Endodermal cell (in vitro differentiated cells): ENCODE measurements at regions not wholly inside any gene's neighbourhood (a gene's known extent, or its start where the extent isn't known, plus 50 kb on each side); places are given as distances from the start of the nearest gene placed in this dataset.
"Not testable (repeated sequence)": the region's sequence is repeated elsewhere in the genome, so short reads cannot be mapped to it uniquely, and the experiment has no call there.

ENCODE experiments used
- DNase-seq: peaks from one replicate; pipeline ENCODE4 v3.0.0-alpha.2; 2017
- H3K27ac ChIP-seq: 2 replicates; pipeline ENCODE4 v1.5.1; 2013; ENCODE audit warnings: mild to moderate bottlenecking, low read depth, low read length, moderate library complexity
- H3K27me3 ChIP-seq: 2 replicates; pipeline ENCODE4 v1.6.1; 2013; ENCODE audit warnings: mild to moderate bottlenecking, low read length, moderate library complexity; ENCODE audit not compliant: insufficient read depth, control insufficient read depth, poor library complexity, severe bottlenecking
- H3K36me3 ChIP-seq: 2 replicates; pipeline ENCODE4 v1.7.0; 2013; ENCODE audit warnings: mild to moderate bottlenecking, low read length, moderate library complexity; ENCODE audit not compliant: control insufficient read depth, insufficient read depth
- H3K4me1 ChIP-seq: one replicate; pipeline ENCODE4 v1.7.0; 2013; ENCODE audit warnings: low read length; ENCODE audit not compliant: control insufficient read depth, insufficient read depth
- H3K4me3 ChIP-seq: 2 replicates; pipeline ENCODE4 v1.5.1; 2013; ENCODE audit warnings: mild to moderate bottlenecking, low read length, moderate library complexity
- H3K9ac ChIP-seq: 2 replicates; pipeline ENCODE4 v1.6.1; 2013; ENCODE audit warnings: mild to moderate bottlenecking, low read length, moderate library complexity; ENCODE audit not compliant: poor library complexity, severe bottlenecking; ENCODE audit errors: extremely low read depth
- H3K9me3 ChIP-seq: 2 replicates; pipeline ENCODE4 v1.6.1; 2013; ENCODE audit warnings: mild to moderate bottlenecking, low read length, moderate library complexity; ENCODE audit not compliant: control insufficient read depth
- H3K27ac Mint-ChIP-seq: 2 replicates; pipeline ENCODE4 v1.8.0; 2020; ENCODE audit warnings: mixed read lengths
- H3K27me3 Mint-ChIP-seq: 2 replicates; pipeline ENCODE4 v1.8.0; 2021; ENCODE audit warnings: mild to moderate bottlenecking, mixed read lengths; ENCODE audit not compliant: insufficient read depth
- H3K36me3 Mint-ChIP-seq: 2 replicates; pipeline ENCODE4 v1.8.0; 2020; ENCODE audit warnings: low read depth, mixed read lengths
- H3K4me1 Mint-ChIP-seq: 2 replicates; pipeline ENCODE4 v1.8.0; 2020; ENCODE audit warnings: mixed read lengths
- H3K4me3 Mint-ChIP-seq: 2 replicates; pipeline ENCODE4 v1.8.0; 2020; ENCODE audit warnings: mild to moderate bottlenecking, moderate library complexity, mixed read lengths
- H3K9me3 Mint-ChIP-seq: 2 replicates; pipeline ENCODE4 v1.8.0; 2020; ENCODE audit warnings: mild to moderate bottlenecking, mixed read lengths
- WGBS, 2 experiments: methylation state at CpG; one replicate each; pipeline versions ENCODE4 v1.1.5 to v1.1.7; 2013; ENCODE audit warnings: missing lambda C conversion rate in 2 of 2, mixed read lengths in 1 of 2; ENCODE audit not compliant: insufficient coverage in 1 of 2, insufficient read length in 1 of 2; 5-methylcytosine and 5-hydroxymethylcytosine counted together
- TF ChIP-seq, protein P1 (sequence below): fragments of 200-600 bp; sonication (generic); conservative IDR thresholded peaks from 2 replicates; pipeline ENCODE4 v1.5.0; 2021; ENCODE audit warnings: antibody characterized with exemption, mild to moderate bottlenecking

DNA sequence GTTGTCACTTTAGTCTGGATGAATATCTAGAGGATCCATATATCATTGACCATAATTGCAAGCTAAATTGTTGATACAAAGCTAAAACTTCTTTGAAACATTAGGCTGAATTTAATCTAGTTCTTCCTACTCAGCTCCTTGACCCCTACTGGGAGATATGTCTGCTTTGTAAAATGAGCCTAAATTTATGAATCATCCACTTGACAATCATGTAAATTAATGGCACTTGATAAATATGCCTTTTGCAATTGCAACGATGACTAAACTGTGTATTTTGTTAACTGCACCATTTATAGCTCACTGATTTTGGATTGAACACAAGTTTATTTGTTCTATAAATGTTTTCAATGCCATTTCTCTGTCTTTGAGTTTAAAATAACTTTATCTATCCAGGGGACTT is 1616.5 kb upstream of the FLRT2 start:
- Histone ChIP-seq H3K4me1 (no peaks in the 10 kb centered on the region), H3K9me3 (no peaks in the 10 kb centered on the region), H3K9ac (no peak overlapping the region), H3K27ac (no peak overlapping the region), H3K36me3 (no peaks in the 10 kb centered on the region), H3K4me3 (no peak overlapping the region), H3K27me3 (no peaks in the 10 kb centered on the region)
- no peaks in the 10 kb centered on the region for H3K27me3 Mint-ChIP-seq
- TF ChIP-seq, protein P1, sequence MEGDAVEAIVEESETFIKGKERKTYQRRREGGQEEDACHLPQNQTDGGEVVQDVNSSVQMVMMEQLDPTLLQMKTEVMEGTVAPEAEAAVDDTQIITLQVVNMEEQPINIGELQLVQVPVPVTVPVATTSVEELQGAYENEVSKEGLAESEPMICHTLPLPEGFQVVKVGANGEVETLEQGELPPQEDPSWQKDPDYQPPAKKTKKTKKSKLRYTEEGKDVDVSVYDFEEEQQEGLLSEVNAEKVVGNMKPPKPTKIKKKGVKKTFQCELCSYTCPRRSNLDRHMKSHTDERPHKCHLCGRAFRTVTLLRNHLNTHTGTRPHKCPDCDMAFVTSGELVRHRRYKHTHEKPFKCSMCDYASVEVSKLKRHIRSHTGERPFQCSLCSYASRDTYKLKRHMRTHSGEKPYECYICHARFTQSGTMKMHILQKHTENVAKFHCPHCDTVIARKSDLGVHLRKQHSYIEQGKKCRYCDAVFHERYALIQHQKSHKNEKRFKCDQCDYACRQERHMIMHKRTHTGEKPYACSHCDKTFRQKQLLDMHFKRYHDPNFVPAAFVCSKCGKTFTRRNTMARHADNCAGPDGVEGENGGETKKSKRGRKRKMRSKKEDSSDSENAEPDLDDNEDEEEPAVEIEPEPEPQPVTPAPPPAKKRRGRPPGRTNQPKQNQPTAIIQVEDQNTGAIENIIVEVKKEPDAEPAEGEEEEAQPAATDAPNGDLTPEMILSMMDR: no peak
- H3K27ac Mint-ChIP-seq: no peak overlapping the region
- H3K9me3 Mint-ChIP-seq: no peaks in the 10 kb centered on the region
- H3K4me3 Mint-ChIP-seq: no peak overlapping the region
- no peak for DNase-seq
- H3K36me3 Mint-ChIP-seq: no peaks in the 10 kb centered on the region
- WGBS, 2 experiments: 86% methylated on average over 1 of the region's 1 CpG; no CpG with 5 or more reads in 1 of the 2 experiments
- no peaks in the 10 kb centered on the region for H3K4me1 Mint-ChIP-seq

DNA sequence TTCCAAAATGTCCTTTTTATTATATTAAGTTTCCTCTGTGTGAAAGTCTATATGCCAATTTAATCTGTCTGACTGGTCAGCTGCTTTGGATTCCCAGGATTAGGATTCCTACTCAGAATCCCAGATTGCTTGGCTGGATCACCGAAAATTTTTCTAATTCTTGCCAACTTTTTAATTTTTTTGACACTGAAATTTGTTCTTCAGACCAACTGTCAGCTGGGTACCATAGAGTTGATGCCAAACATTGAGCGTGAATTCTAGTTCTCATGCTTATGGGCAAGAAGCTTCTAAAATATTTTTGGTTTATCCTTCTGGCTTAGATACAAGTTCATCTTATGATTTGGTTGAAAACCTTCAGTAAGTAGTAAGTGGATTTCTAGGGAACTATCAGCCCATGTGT is 1611.4 kb upstream of the FLRT2 start:
- Histone ChIP-seq H3K9ac (no peak overlapping the region), H3K27ac (no peak overlapping the region), H3K36me3 (no peaks in the 10 kb centered on the region), H3K9me3 (no peaks in the 10 kb centered on the region), H3K27me3 (no peaks in the 10 kb centered on the region), H3K4me3 (no peak overlapping the region), H3K4me1 (no peaks in the 10 kb centered on the region)
- DNase-seq: no peak
- 90 to 100% methylated on average over 1 to 2 of the region's 2 CpGs for WGBS, 2 experiments
- Mint-ChIP-seq H3K4me1 (no peaks in the 10 kb centered on the region), H3K4me3 (no peak overlapping the region), H3K27ac (no peak overlapping the region), H3K27me3 (no peaks in the 10 kb centered on the region), H3K9me3 (no peaks in the 10 kb centered on the region), H3K36me3 (no peaks in the 10 kb centered on the region)
- TF ChIP-seq, protein P1: no peak

DNA sequence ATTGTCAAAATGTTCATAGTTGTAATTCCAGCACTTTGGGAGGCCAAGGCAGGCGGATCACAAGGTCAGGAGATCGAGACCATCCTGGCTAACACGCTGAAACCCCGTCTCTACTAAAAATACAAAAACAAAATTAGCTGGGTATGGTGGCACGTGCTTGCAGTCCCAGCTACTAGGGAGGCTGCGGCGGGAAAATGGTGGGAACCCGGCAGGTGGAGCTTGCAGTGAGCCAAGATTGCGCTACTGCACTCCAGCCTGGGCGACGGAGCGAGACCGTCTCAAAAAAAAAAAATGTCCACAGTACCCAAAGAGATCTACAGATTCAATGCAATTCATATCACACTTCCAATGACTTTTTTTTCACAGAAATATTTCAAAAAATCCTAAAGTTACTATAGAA is 1610.3 kb upstream of the FLRT2 start:
- not testable (repeated sequence) for H3K27me3 ChIP-seq, H3K27ac ChIP-seq, H3K27ac Mint-ChIP-seq, H3K4me3 Mint-ChIP-seq, H3K9me3 Mint-ChIP-seq, H3K9ac ChIP-seq, H3K4me1 Mint-ChIP-seq, H3K4me3 ChIP-seq, DNase-seq, H3K36me3 ChIP-seq, H3K4me1 ChIP-seq, H3K27me3 Mint-ChIP-seq, H3K9me3 ChIP-seq, H3K36me3 Mint-ChIP-seq
- 95 to 98% methylated on average over 9 to 13 of the region's 13 CpGs for WGBS, 2 experiments

DNA sequence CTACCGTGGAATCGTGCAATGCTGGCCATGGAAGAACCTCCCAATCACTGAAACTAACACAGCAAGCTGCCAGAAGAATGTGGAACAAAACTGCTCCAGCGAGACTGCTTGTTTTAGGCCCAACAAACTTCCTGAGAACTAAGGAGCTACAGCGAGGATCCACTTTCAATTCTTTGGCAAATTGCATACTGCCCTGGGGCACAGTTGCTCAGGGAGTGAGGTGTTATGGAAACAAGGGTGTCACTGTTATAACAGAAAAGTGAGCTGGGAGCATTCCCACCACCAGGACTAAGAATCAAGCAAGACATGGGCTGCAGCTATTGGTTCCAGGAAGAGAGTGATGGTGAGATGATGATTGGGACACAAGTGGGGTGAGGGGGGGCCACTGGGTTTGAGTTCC is 1606.1 kb upstream of the FLRT2 start:
- Histone ChIP-seq H3K9ac (no peak overlapping the region), H3K27me3 (no peaks in the 10 kb centered on the region), H3K4me1 (no peaks in the 10 kb centered on the region), H3K4me3 (no peak overlapping the region), H3K36me3 (no peaks in the 10 kb centered on the region), H3K27ac (no peak overlapping the region), H3K9me3 (no peaks in the 10 kb centered on the region)
- Mint-ChIP-seq H3K36me3 (no peaks in the 10 kb centered on the region), H3K4me3 (no peak overlapping the region), H3K27ac (no peak overlapping the region), H3K4me1 (no peaks in the 10 kb centered on the region), H3K9me3 (peaks cover 1% of the 10 kb centered on the region), H3K27me3 (no peaks in the 10 kb centered on the region)
- 76 to 92% methylated on average over 2 to 4 of the region's 4 CpGs for WGBS, 2 experiments
- TF ChIP-seq, protein P1: no peak
- DNase-seq: no peak
